Caki2 (cell line): ENCODE measurements at regions not wholly inside any gene's neighbourhood (a gene's known extent, or its start where the extent isn't known, plus 50 kb on each side); places are given as distances from the start of the nearest gene placed in this dataset.
A peak's percentile ranks its signal among the peaks of the same experiment; 100 is the strongest.

Experiments
- DNase-seq: peaks from one replicate; pipeline ENCODE4 v3.0.0-alpha.2; 2015; ENCODE audit warnings: low read depth
- in situ Hi-C: cut with HindIII; loops from 2 replicates; pipeline ENCODE4 v1.10.0; 2016; ENCODE audit warnings: low sequenced_read_pairs, low pct_unique_long_range_greater_than_20kb, mixed read lengths

GRCh38 chr6:167049275-167049674, 50.1 kb downstream of the CEP43 start:
- in situ Hi-C loops = no loop called here
- no peak for DNase-seq

GRCh38 chr6:167050903-167051302, 51.7 kb downstream of the CEP43 start:
- in situ Hi-C loops = no loop called here

GRCh38 chr6:167053895-167054530, 54.8 kb downstream of the CEP43 start:
- in situ Hi-C loops = no loop called here
- peak; percentile 4 for DNase-seq

More at GRCh38 chr6:167050903-167051302, 51.7 kb downstream of the CEP43 start:
- no peak for DNase-seq

- no peak for DNase-seq
- in situ Hi-C loops = no loop called here
These were observed 55.8 kb downstream of the CEP43 start for GRCh38 chr6:167054987-167055386.

DNA sequence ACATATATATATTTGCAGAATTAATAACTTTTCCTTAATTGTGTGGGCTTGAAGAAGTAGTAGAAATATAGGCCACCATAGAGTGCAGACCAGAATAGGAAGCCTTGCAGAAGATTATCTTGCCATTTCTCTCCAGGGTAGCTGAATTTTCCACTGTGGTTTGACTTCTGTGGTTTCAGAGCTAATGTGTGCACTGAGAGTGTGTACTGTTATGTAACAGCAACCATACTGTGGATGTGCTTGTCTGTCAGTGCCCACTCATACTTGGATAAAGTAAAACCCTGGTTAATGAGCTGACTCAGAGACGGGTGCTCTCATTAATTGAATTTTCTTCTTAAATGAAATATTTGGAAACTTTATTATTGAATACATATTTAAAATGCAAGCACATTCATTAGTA, 57.2 kb downstream of the CEP43 start:
- in situ Hi-C loops = no loop called here
- DNase-seq = no peak

GRCh38 chr6:167058261-167058660, 59.1 kb downstream of the CEP43 start:
- DNase-seq = no peak
- in situ Hi-C loops = no loop called here
